Effector memory CD8-positive, alpha-beta T cell (primary cell): ENCODE measurements at regions not wholly inside any gene's neighbourhood (a gene's known extent, or its start where the extent isn't known, plus 50 kb on each side); places are given as distances from the start of the nearest gene placed in this dataset.

Experiments
- ATAC-seq: fragments of 150-1000 bp; cut with Tn5 transposase; replicated peaks from 2 replicates; pipeline ENCODE4 v1.10.0; 2021; ENCODE audit warnings: mild to moderate bottlenecking, moderate library complexity
- DNase-seq, 3 experiments: peaks; one replicate each; pipeline ENCODE4 v3.0.0; 2021
- H3K27ac Mint-ChIP-seq, 2 donors: one replicate each; pipeline ENCODE4 v1.8.0; 2022; ENCODE audit warnings: mild to moderate bottlenecking in 2 of 2, mixed read lengths in 2 of 2, moderate library complexity in 2 of 2
- H3K27me3 Mint-ChIP-seq, 2 donors: one replicate each; pipeline ENCODE4 v1.8.0; 2022; ENCODE audit warnings: mixed read lengths in 2 of 2
- H3K36me3 Mint-ChIP-seq: one replicate; pipeline ENCODE4 v1.8.0; 2022; ENCODE audit warnings: mild to moderate bottlenecking, moderate library complexity, mixed read lengths; ENCODE audit not compliant: insufficient read depth
- H3K4me1 Mint-ChIP-seq, 2 donors: one replicate each; pipeline ENCODE4 v1.8.0; 2022; ENCODE audit warnings: low read depth in 2 of 2, mixed read lengths in 2 of 2
- H3K4me3 Mint-ChIP-seq, 2 donors: one replicate each; pipeline ENCODE4 v1.8.0; 2022; ENCODE audit warnings: mild to moderate bottlenecking in 2 of 2, mixed read lengths in 2 of 2, moderate library complexity in 2 of 2
- H3K9me3 Mint-ChIP-seq, 2 donors: one replicate each; pipeline ENCODE4 v1.8.0; 2022; ENCODE audit warnings: mixed read lengths in 2 of 2

DNA sequence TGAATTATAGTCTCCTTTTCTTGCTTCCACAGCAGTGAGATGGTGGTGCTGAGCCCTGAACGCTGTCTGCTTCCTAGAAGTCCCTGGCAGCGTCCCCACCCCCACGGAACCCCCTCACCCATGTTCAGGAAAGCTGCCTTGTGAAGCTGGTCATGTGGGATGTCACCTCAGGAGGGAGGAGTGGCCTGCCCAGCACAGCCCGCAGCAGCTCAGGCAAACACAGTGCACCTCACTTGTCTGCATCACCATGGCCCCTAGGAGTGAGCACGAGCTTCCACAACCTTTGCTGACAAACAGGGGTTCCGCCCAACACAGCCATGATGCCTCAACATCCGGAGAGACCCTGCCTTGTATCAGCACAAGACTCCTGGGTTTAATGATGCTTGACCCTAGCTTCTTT, 508.9 kb downstream of the RPS24 start:
- no peak for DNase-seq
- Mint-ChIP-seq H3K9me3 (no peaks in the 10 kb centered on the region), H3K4me1 (no peaks in the 10 kb centered on the region), H3K27ac (no peak overlapping the region), H3K27me3 (peaks cover 35 to 53% of the 10 kb centered on the region in 2 donors), H3K4me3 (no peak overlapping the region), H3K36me3 (no peaks in the 10 kb centered on the region)
- no peak for ATAC-seq

DNA sequence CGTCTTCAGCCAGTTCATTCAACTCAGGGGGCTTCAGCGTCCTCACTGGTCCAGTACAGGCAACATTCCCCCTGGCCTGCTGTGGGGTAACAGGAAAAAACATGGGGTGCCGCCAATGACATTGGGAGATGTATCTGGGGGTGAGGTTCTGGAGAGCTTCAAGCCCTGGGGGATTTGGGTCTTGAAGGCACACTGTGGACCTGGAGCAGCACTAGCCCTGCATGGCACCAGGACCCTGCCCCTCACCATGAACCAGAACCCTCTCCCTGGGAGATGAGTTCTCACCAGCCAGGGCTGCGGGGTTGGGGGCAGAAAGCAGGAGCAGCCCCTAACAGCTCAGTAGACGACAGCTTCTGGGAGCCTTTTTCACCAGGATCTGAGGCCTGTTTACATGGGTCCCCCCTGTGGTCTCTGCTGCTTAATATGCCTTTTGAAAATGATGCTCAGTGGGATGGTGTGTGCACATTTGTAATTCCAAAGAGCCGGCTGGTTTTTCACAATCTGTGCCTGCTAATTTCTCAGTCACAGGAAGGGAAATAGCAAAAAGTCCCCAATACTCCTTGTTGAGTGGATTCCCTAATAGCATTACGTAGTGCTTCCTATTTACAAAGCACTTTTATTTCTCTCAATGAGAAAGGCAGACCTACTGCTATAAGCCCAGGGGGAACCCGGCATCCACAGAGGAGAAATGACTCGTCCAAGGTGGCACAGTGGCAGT, 509.5 kb downstream of the RPS24 start:
- no peaks in the 10 kb centered on the region for H3K36me3 Mint-ChIP-seq
- H3K4me1 Mint-ChIP-seq: no peaks in the 10 kb centered on the region
- no peak overlapping the region for H3K4me3 Mint-ChIP-seq
- peaks cover 41 to 60% of the 10 kb centered on the region in 2 donors for H3K27me3 Mint-ChIP-seq
- H3K27ac Mint-ChIP-seq: no peak overlapping the region
- ATAC-seq: no peak
- DNase-seq: no peak
- no peaks in the 10 kb centered on the region for H3K9me3 Mint-ChIP-seq

DNA sequence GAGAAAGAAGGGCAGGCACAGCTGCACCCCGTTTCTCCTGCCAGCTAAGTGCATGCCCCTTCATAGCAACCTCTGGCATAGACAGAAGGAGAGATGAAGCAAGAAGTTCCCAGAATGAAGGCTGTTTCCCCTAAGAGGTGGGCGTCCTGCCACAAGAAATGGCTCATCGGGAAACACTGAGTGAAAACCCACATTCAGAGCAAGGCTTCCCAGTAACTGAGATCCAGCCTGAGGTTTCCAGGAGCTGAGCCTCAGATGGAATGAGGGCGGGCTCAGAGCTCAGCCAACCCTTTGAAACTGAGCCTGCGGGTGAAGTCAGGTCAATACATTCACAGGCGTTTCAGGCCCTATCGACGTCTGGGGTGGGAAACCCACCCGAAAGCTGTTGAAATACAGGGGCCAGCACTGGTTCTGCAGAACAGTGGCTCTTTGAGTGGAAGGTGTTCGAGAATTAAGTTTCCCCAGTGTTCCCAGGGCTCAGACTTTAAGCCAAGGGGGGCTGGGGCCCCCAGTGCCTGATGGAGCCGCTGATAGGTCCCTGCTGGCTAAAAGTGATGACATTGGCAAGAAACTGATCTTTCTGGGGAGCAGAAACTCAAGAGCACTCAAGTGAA, 510.2 kb downstream of the RPS24 start:
- H3K9me3 Mint-ChIP-seq: no peaks in the 10 kb centered on the region
- no peak overlapping the region for H3K4me3 Mint-ChIP-seq
- no peaks in the 10 kb centered on the region for H3K36me3 Mint-ChIP-seq
- no peak for ATAC-seq
- no peak for DNase-seq
- peaks cover 48 to 64% of the 10 kb centered on the region in 2 donors for H3K27me3 Mint-ChIP-seq
- no peak overlapping the region for H3K27ac Mint-ChIP-seq
- H3K4me1 Mint-ChIP-seq: no peaks in the 10 kb centered on the region

- Mint-ChIP-seq H3K27me3 (peaks cover 43 to 62% of the 10 kb centered on the region in 2 donors), H3K36me3 (no peaks in the 10 kb centered on the region), H3K9me3 (no peaks in the 10 kb centered on the region), H3K27ac (no peak overlapping the region), H3K4me3 (no peak overlapping the region), H3K4me1 (no peaks in the 10 kb centered on the region)
- ATAC-seq: no peak
- no peak for DNase-seq
Measured at GRCh38 chr10:78544423-78545090, 510.9 kb downstream of the RPS24 start.

- H3K4me3 Mint-ChIP-seq: no peak overlapping the region
- no peaks in the 10 kb centered on the region for H3K36me3 Mint-ChIP-seq
- no peak overlapping the region for H3K27ac Mint-ChIP-seq
- H3K9me3 Mint-ChIP-seq: no peaks in the 10 kb centered on the region
- DNase-seq: no peak
- no peaks in the 10 kb centered on the region for H3K4me1 Mint-ChIP-seq
- ATAC-seq: no peak
- H3K27me3 Mint-ChIP-seq: peaks cover 32 to 62% of the 10 kb centered on the region in 2 donors
Measured at GRCh38 chr10:78545756-78546155, 512.1 kb downstream of the RPS24 start.

DNA sequence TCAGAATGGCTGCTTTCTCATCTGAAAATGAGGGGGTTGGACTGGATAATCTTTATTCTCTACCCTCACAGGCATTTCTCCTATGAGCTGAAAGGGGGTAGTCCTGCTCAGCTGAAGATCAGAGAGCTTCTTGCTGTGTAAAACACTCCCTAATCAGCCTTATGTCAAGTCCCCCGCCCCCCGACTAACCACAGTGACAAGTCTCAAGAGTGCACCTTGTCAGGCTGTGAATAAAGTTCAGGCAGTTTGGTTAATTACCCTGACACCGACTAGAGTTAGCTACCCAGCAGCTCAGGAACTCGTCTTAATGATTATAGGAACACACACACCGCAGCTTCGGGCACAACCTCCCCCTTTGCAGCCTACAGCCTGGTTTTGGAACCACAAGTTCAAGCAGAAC, 513.7 kb downstream of the RPS24 start:
- H3K27ac Mint-ChIP-seq: no peak overlapping the region
- no peak overlapping the region for H3K4me3 Mint-ChIP-seq
- H3K36me3 Mint-ChIP-seq: no peaks in the 10 kb centered on the region
- H3K27me3 Mint-ChIP-seq: peaks cover 33 to 62% of the 10 kb centered on the region in 2 donors
- H3K4me1 Mint-ChIP-seq: no peaks in the 10 kb centered on the region
- H3K9me3 Mint-ChIP-seq: no peaks in the 10 kb centered on the region
- DNase-seq (no peak), ATAC-seq (no peak)

GRCh38 chr10:78547905-78548304, 514.2 kb downstream of the RPS24 start:
- DNase-seq (no peak), ATAC-seq (no peak)

GRCh38 chr10:78548369-78548768, 514.7 kb downstream of the RPS24 start:
- Mint-ChIP-seq H3K4me1 (no peaks in the 10 kb centered on the region), H3K36me3 (no peaks in the 10 kb centered on the region), H3K4me3 (no peak overlapping the region), H3K27me3 (peaks cover 33 to 64% of the 10 kb centered on the region in 2 donors), H3K9me3 (no peaks in the 10 kb centered on the region), H3K27ac (no peak overlapping the region)
- ATAC-seq (no peak), DNase-seq (no peak)

More at GRCh38 chr10:78547905-78548304, 514.2 kb downstream of the RPS24 start:
- Mint-ChIP-seq H3K36me3 (no peaks in the 10 kb centered on the region), H3K9me3 (no peaks in the 10 kb centered on the region), H3K4me3 (no peak overlapping the region), H3K4me1 (no peaks in the 10 kb centered on the region), H3K27ac (no peak overlapping the region), H3K27me3 (peaks cover 33 to 62% of the 10 kb centered on the region in 2 donors)

- H3K36me3 Mint-ChIP-seq: no peaks in the 10 kb centered on the region
- no peaks in the 10 kb centered on the region for H3K9me3 Mint-ChIP-seq
- H3K4me1 Mint-ChIP-seq: no peaks in the 10 kb centered on the region
- no peak overlapping the region for H3K4me3 Mint-ChIP-seq
- no peak overlapping the region for H3K27ac Mint-ChIP-seq
- ATAC-seq: no peak
- DNase-seq: no peak
- H3K27me3 Mint-ChIP-seq: peaks cover 38 to 64% of the 10 kb centered on the region in 2 donors
Measured at GRCh38 chr10:78549140-78549935, 515.7 kb downstream of the RPS24 start.

GRCh38 chr10:78550090-78550489, 516.4 kb downstream of the RPS24 start:
- DNase-seq (no peak), ATAC-seq (no peak)
- Mint-ChIP-seq H3K27ac (no peak overlapping the region), H3K4me3 (no peak overlapping the region), H3K9me3 (no peaks in the 10 kb centered on the region), H3K27me3 (peaks cover 44 to 64% of the 10 kb centered on the region in 2 donors), H3K36me3 (no peaks in the 10 kb centered on the region), H3K4me1 (no peaks in the 10 kb centered on the region)

GRCh38 chr10:78550716-78551115, 517.1 kb downstream of the RPS24 start:
- Mint-ChIP-seq H3K9me3 (no peaks in the 10 kb centered on the region), H3K4me3 (no peak overlapping the region), H3K27ac (no peak overlapping the region), H3K4me1 (no peaks in the 10 kb centered on the region), H3K36me3 (no peaks in the 10 kb centered on the region), H3K27me3 (peaks cover 40 to 58% of the 10 kb centered on the region in 2 donors)
- DNase-seq (no peak), ATAC-seq (no peak)

- H3K4me1 Mint-ChIP-seq: no peaks in the 10 kb centered on the region
- peaks cover 39 to 58% of the 10 kb centered on the region in 2 donors for H3K27me3 Mint-ChIP-seq
- no peak for DNase-seq
- no peak for ATAC-seq
- no peak overlapping the region for H3K27ac Mint-ChIP-seq
- no peak overlapping the region for H3K4me3 Mint-ChIP-seq
- no peaks in the 10 kb centered on the region for H3K36me3 Mint-ChIP-seq
- no peaks in the 10 kb centered on the region for H3K9me3 Mint-ChIP-seq
Measured at GRCh38 chr10:78551184-78552005, 517.4 kb upstream of the ZMIZ1 start.
